ENCODE measurements at regions not wholly inside any gene's neighbourhood (a gene's known extent, or its start where the extent isn't known, plus 50 kb on each side); places are given as distances from the start of the nearest gene placed in this dataset.
A peak's percentile ranks its signal among the peaks of the same experiment; 100 is the strongest.

DNA sequence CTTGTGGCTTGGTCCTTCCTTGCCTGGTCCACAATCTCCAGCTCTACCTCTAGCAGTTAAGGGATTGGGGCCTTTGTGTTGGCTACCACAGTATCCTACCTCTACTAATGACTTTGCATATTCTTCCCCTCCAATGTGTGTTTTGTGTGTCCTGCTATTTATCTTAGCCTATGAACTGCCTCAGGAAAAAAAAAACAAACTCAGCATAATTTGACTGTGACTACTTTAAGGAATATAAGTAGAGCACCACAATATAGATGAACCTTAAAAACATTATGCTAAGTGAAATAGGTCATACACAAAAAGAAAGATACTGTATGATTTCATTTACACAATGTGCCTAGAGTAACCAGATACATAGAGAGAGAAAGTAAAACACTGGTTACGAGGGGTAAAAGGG is 61.3 kb upstream of the PTPN13 start:
- no peak for FAIRE-seq
- no peak overlapping the region for H3K4me3 ChIP-seq
- H3K27ac ChIP-seq (ENCODE audit: extremely low read depth, low read depth, low read length) = no peak overlapping the region
- 0% methylated on average over 1 of the region's 1 CpG for WGBS (ENCODE audit: insufficient coverage, low coverage, missing lambda C conversion rate)
- H3K9me1 ChIP-seq (ENCODE audit: control insufficient read depth, insufficient read depth, low read length) = no peaks in the 10 kb centered on the region
- in situ Hi-C loops (cut with MboI) (no loop called here), intact Hi-C loops (cut with micrococcal nuclease) (no loop called here)
- no peak overlapping the region for H3K4me2 ChIP-seq (ENCODE audit: insufficient read depth, low read length)
- no peaks in the 10 kb centered on the region for H3K79me2 ChIP-seq (ENCODE audit: control insufficient read depth, insufficient read depth, low read length)
- no peaks in the 10 kb centered on the region for H3K9me3 ChIP-seq (replicated peaks; ENCODE audit: control insufficient read depth, insufficient read depth, low read depth, low read length)
- ChIA-PET POLR2A (no interaction called here), CTCF (ENCODE audit: low intra/inter-chr PET ratio) (no interaction called here)
- H3K9ac ChIP-seq (ENCODE audit: insufficient read depth in 1 of 2, low read depth in 2 of 2, low read length in 2 of 2) = no peak overlapping the region
- BruUV-seq (replicated peaks) = no TSS peak
- TF ChIP-seq, protein P1, sequence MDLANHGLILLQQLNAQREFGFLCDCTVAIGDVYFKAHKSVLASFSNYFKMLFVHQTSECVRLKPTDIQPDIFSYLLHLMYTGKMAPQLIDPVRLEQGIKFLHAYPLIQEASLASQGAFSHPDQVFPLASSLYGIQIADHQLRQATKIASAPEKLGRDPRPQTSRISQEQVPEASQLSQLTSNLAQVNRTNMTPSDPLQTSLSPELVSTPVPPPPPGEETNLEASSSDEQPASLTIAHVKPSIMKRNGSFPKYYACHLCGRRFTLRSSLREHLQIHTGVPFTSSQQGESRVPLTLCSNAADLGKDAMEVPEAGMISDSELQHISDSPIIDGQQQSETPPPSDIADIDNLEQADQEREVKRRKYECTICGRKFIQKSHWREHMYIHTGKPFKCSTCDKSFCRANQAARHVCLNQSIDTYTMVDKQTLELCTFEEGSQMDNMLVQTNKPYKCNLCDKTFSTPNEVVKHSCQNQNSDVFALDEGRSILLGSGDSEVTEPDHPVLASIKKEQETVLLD (IDR thresholded peaks at IDR 0.05) = no peak
- TF ChIP-seq ZNF316 (IDR thresholded peaks at IDR 0.05) (peak; percentile 86), C11orf30 (IDR thresholded peaks at IDR 0.05; ENCODE audit: low read depth) (peak; percentile 42; the same call in 1 of the 2 replicates), MAFG (tag; conservative IDR thresholded peaks at IDR 0.05) (peak; percentile 69), HNRNPUL1 (IDR thresholded peaks at IDR 0.05; ENCODE audit: low read length) (no peak), MAFK (IDR thresholded peaks at IDR 0.05; ENCODE audit: low read length) (peak; percentile 28; the same call in 1 of the 2 replicates), ZFPM2 (CRISPR knock-in tag; IDR thresholded peaks at IDR 0.05) (no peak), ZNF586 (CRISPR knock-in tag; conservative IDR thresholded peaks at IDR 0.05) (no peak), RFX7 (CRISPR knock-in tag; IDR thresholded peaks at IDR 0.05) (no peak), MAFF (IDR thresholded peaks at IDR 0.05; ENCODE audit: low read length) (peak; percentile 42; the same call in 1 of the 2 replicates)
- TF ChIP-seq, protein P2, sequence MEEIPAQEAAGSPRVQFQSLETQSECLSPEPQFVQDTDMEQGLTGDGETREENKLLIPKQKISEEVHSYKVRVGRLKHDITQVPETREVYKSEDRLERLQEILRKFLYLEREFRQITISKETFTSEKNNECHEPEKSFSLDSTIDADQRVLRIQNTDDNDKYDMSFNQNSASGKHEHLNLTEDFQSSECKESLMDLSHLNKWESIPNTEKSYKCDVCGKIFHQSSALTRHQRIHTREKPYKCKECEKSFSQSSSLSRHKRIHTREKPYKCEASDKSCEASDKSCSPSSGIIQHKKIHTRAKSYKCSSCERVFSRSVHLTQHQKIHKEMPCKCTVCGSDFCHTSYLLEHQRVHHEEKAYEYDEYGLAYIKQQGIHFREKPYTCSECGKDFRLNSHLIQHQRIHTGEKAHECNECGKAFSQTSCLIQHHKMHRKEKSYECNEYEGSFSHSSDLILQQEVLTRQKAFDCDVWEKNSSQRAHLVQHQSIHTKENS (CRISPR knock-in tag; IDR thresholded peaks at IDR 0.05) = no peak
- DNase-seq (ENCODE audit: extremely low read depth in 1 of 4, low spot score in 3 of 4) = no peak
- no peaks in the 10 kb centered on the region for H3K36me3 ChIP-seq (ENCODE audit: control insufficient read depth, insufficient read depth, low read length)
- ATAC-seq = no peak
- H4K20me1 ChIP-seq (replicated peaks; ENCODE audit: control insufficient read depth, insufficient read depth, low read length) = no peaks in the 10 kb centered on the region
- H3K27me3 ChIP-seq (ENCODE audit: control insufficient read depth in 2 of 2, insufficient read depth in 2 of 2, low read length in 2 of 2) = no peaks in the 10 kb centered on the region
- no peaks in the 10 kb centered on the region for H3K4me1 ChIP-seq (replicated peaks in 1 of 2; ENCODE audit: control insufficient read depth in 2 of 2, insufficient read depth in 2 of 2, low read length in 2 of 2)
- no peak overlapping the region for H2AFZ ChIP-seq (ENCODE audit: low read depth, low read length)

All from K562 (cell line).